ENCODE measurements at regions not wholly inside any gene's neighbourhood (a gene's known extent, or its start where the extent isn't known, plus 50 kb on each side); places are given as distances from the start of the nearest gene placed in this dataset.

- no peak overlapping the region for H3K4me3 Mint-ChIP-seq
- Histone ChIP-seq H3K9me2 (ENCODE audit: insufficient read depth) (peaks cover under 1% of the 10 kb centered on the region; the same call in 1 of the 2 replicates), H4K20me1 (replicated peaks; ENCODE audit: insufficient read depth) (no peaks in the 10 kb centered on the region), H3K27ac (ENCODE audit: low read depth) (no peak overlapping the region), H3K4me2 (no peak overlapping the region), H3K79me2 (replicated peaks; ENCODE audit: insufficient read depth) (no peaks in the 10 kb centered on the region), H3K36me3 (ENCODE audit: insufficient read depth) (no peaks in the 10 kb centered on the region), H3K4me1 (ENCODE audit: insufficient read depth) (no peaks in the 10 kb centered on the region), H3K27me3 (ENCODE audit: insufficient read depth) (no peaks in the 10 kb centered on the region), H3K4me3 (no peak overlapping the region), H3F3A (replicated peaks; ENCODE audit: low read depth) (no peaks in the 10 kb centered on the region), H2AFZ (no peak overlapping the region)
- TF ChIP-seq EZH2phosphoT487 (IDR thresholded peaks at IDR 0.05; ENCODE audit: unreplicated experiment): no peak
- TF ChIP-seq ETS1 (IDR thresholded peaks at IDR 0.05): no peak
- no peak for TF ChIP-seq ZNF462 (CRISPR knock-in tag; IDR thresholded peaks at IDR 0.05)
- TF ChIP-seq ZNF114 (CRISPR knock-in tag; IDR thresholded peaks at IDR 0.05): no peak
- TF ChIP-seq ZNF331 (CRISPR knock-in tag; IDR thresholded peaks at IDR 0.05; ENCODE audit: low read depth): no peak
- no peak for TF ChIP-seq NANOG (IDR thresholded peaks at IDR 0.05; ENCODE audit: borderline replicate concordance)
- H3K4me1 Mint-ChIP-seq: peaks cover 7% of the 10 kb centered on the region; the same call in 2 of the 3 replicates
- no peak overlapping the region for H3K27ac Mint-ChIP-seq
- no peaks in the 10 kb centered on the region for H3K27me3 Mint-ChIP-seq (ENCODE audit: insufficient read depth, low read depth, poor library complexity)
- H3K9me3 Mint-ChIP-seq: peaks cover 4% of the 10 kb centered on the region; the same call in 1 of the 3 replicates
- DNase-seq (ENCODE audit: low spot score) (no peak), ATAC-seq (no peak)
- no peaks in the 10 kb centered on the region for H3K36me3 Mint-ChIP-seq (ENCODE audit: low read depth)
Observed at GRCh38 chr14:83044001-83044400, 1510.3 kb upstream of the SEL1L start.

All from GM23338 (cell line).